ENCODE measurements at regions not wholly inside any gene's neighbourhood (a gene's known extent, or its start where the extent isn't known, plus 50 kb on each side); places are given as distances from the start of the nearest gene placed in this dataset.

DNA sequence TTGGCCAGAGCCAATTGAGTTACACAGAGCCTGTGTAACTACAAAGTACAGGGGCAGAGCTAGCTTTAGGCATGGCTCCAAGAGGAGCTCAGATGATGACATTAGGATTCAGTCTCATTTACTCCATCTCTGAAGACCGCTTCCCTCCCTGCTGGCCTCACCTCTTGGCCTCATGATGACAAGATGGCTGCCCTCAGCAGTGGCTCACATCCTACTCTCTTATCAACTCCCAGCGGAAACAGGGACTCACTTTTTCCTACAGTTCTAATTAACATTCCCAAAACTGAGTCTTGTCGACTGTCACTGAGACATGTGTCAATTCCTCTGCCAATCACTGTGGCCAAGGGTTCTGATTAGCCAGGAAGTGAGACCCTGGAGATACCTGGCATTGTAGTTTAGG lies 59.4 kb upstream of the ECE1 start:
- FAIRE-seq, result no peak
- DNase-seq (ENCODE audit: extremely low spot score, insufficient read length, low read depth), result no peak

DNA sequence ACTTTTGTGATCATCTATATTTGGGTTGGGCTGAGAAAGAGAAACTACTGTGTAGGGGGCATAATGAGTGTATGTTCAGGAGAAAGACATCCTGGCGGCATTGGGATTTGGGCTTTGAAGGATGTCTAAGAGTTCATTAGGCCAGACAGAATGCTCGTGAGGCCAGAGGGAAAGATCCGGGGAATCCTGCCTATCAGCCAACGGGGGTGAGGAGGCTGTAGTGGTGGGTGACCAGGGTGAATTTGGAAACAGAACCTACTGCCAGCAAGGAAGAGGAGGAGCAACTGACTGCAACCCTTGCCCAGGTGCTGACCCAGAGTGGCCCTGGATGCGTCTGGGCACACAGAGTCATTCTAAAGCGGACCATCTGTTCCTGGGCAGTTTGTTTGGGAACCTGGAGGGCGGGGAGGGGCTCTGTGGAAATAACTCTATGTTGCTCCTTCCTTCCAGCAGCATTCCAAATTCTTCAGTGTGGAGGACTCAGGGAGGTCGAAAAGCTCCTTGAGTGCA lies 56.9 kb upstream of the ECE1 start:
- no peak for FAIRE-seq
- DNase-seq (ENCODE audit: extremely low spot score, insufficient read length, low read depth), result no peak

DNA sequence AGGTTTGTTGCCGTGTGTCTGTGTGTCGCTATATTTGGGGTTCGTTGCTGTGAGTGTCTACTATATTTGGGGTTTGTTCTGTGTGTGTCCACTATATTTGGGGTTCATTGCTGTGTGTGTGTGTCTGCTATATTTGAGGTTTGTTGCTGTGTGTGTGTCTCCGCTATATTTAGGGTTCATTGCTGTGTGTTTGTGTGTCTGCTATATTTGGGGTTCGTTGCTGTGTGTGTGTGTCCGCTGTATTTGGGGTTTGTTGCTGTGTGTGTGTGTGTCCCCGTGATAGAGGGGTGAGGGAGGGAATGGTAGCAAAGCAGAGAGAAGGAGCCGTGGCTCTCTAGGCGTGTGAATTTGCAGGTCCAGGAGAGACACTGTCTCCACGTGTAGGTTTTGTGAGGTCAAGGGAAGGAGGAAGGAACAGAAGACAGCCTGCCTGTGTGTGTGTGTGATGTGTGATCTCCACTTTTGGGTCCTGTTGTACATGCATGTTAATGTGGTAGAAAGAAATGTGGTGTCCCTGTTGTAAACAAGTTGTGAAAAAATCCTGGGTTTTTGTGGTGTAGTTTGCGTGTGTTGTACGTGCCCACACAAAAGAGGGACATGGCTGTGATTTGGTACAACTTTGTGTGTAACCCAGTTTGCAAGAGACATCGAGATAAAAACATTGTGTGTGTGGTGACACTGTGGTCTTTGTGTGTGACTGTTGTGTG lies 56.3 kb upstream of the ECE1 start:
- DNase-seq (ENCODE audit: extremely low spot score, insufficient read length, low read depth) (no peak), FAIRE-seq (no peak)

- DNase-seq (ENCODE audit: extremely low spot score, insufficient read length, low read depth) (no peak), FAIRE-seq (no peak)
Observed at GRCh38 chr1:21344750-21345443, 54.6 kb upstream of the ECE1 start.

GRCh38 chr1:21344098-21344749 lies 54.0 kb upstream of the ECE1 start:
- DNase-seq (ENCODE audit: extremely low spot score, insufficient read length, low read depth) (no peak), FAIRE-seq (no peak)

GRCh38 chr1:21342961-21343838 lies 52.9 kb upstream of the ECE1 start:
- peak; percentile 85 for FAIRE-seq
- DNase-seq (ENCODE audit: extremely low spot score, insufficient read length, low read depth), result no peak

- FAIRE-seq, result no peak
- no peak for DNase-seq (ENCODE audit: extremely low spot score, insufficient read length, low read depth)
Observed at GRCh38 chr1:21341517-21342078, 51.3 kb upstream of the ECE1 start.

DNA sequence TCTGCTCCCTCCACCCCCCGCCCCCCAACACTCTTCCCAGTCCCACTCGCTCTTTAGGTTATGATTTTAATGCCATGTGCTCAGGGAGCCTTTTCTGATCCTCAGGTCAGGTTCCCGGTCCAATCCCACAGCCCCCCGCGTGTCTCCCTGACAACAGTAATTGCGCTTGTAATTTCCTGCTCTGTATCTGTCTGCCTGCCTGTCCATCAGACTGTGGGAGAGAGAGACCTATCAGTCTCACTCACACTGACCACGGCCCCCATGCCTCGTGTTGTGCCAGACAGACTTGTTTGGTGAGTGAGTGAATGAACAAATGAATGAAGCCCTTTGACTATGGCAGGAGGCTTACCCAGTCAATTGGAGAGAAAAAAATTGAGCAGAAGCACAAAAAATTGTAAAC lies 50.8 kb upstream of the ECE1 start:
- FAIRE-seq, result no peak
- no peak for DNase-seq (ENCODE audit: extremely low spot score, insufficient read length, low read depth)

DNA sequence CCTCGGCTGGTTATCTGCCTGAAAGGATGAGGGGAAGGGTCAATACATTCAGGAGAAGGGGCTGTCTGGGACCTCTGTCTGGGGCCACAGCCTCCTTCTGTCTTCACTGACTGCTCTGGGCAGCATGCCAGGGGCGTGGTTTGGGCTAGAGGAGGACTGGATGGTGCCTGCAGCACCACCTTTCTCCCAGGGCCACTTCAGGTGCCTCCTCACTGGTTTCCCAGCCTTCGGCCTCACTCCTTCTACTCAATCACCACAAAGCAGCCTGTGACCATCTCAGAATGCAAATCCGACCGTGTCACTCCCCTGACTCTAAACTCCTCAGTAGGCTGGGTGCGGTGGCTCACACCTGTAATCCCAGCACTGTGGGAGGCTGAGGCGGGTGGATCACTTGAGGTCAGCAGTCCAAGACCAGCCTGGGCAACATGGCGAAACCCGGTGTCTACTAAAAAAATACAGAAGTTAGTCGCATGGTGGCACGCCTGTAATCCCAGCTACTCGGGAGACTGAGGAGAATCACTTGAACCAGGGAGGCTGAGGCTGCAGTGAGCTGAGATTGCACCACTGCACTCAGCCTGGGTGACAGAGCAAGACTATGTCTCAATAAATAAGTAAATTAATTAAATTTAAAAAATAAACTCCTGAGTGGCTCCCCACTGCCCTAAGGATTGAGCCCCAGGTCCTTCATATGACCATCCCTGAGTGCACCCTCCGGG lies 50.1 kb upstream of the ECE1 start:
- no peak for DNase-seq (ENCODE audit: extremely low spot score, insufficient read length, low read depth)
- FAIRE-seq, result no peak
